ENCODE measurements at regions not wholly inside any gene's neighbourhood (a gene's known extent, or its start where the extent isn't known, plus 50 kb on each side); places are given as distances from the start of the nearest gene placed in this dataset.

GRCh38 chr15:99454941-99455788 lies 110.6 kb upstream of the MEF2A start:
- Histone ChIP-seq H3K27me3 (ENCODE audit: control insufficient read depth, insufficient read depth, low read length) (no peaks in the 10 kb centered on the region), H3K4me3 (ENCODE audit: low read length in 3 of 3) (no peak overlapping the region), H3K4me1 (ENCODE audit: control insufficient read depth in 2 of 3, insufficient read depth in 2 of 3, low read depth in 1 of 3, low read length in 3 of 3) (peaks cover 0 to 36% (median 13%) of the 10 kb centered on the region in 3 donors), H3K9ac (ENCODE audit: low read length in 3 of 3) (peak overlapping the region in 1 of 3 donors; percentile 66), H3K36me3 (ENCODE audit: control insufficient read depth in 2 of 3, insufficient read depth in 3 of 3, low read length in 3 of 3) (no peaks in the 10 kb centered on the region), H3K9me3 (ENCODE audit: control insufficient read depth in 2 of 3, insufficient read depth in 1 of 3, low read length in 3 of 3) (no peaks in the 10 kb centered on the region), H3K27ac (ENCODE audit: low read depth in 2 of 2, low read length in 2 of 2) (peak overlapping the region; percentile 86 to 89)
- FAIRE-seq: no peak
- intact Hi-C loops (cut with DNase I): no loop called here
- DNase-seq: peak in 4 of 5 donors; percentile 74 to 96 (median 84)
- no peak for TF ChIP-seq CTCF (IDR thresholded peaks at IDR 0.05; ENCODE audit: borderline replicate concordance, extremely low read depth, insufficient read depth)

- no peak for DNase-seq
- H3K9me3 ChIP-seq (ENCODE audit: control insufficient read depth in 2 of 3, insufficient read depth in 1 of 3, low read length in 3 of 3): no peaks in the 10 kb centered on the region
- no peak for TF ChIP-seq CTCF (IDR thresholded peaks at IDR 0.05; ENCODE audit: borderline replicate concordance, extremely low read depth, insufficient read depth)
- no peak for FAIRE-seq
- peaks cover 0 to 36% (median 13%) of the 10 kb centered on the region in 3 donors for H3K4me1 ChIP-seq (ENCODE audit: control insufficient read depth in 2 of 3, insufficient read depth in 2 of 3, low read depth in 1 of 3, low read length in 3 of 3)
- H3K9ac ChIP-seq (ENCODE audit: low read length in 3 of 3): no peak overlapping the region
- no peaks in the 10 kb centered on the region for H3K27me3 ChIP-seq (ENCODE audit: control insufficient read depth, insufficient read depth, low read length)
- H3K4me3 ChIP-seq (ENCODE audit: low read length in 3 of 3): no peak overlapping the region
- H3K36me3 ChIP-seq (ENCODE audit: control insufficient read depth in 2 of 3, insufficient read depth in 3 of 3, low read length in 3 of 3): no peaks in the 10 kb centered on the region
- peak overlapping the region in 1 of 2 donors; percentile 6 for H3K27ac ChIP-seq (ENCODE audit: low read depth in 2 of 2, low read length in 2 of 2)
- intact Hi-C loops (cut with DNase I): no loop called here
Measured at GRCh38 chr15:99455789-99456160, 110.0 kb upstream of the MEF2A start.

GRCh38 chr15:99464137-99464536 lies 101.6 kb upstream of the MEF2A start:
- Histone ChIP-seq H3K4me3 (ENCODE audit: low read length in 3 of 3) (no peak overlapping the region), H3K9ac (ENCODE audit: low read length in 3 of 3) (no peak overlapping the region), H3K27me3 (ENCODE audit: control insufficient read depth, insufficient read depth, low read length) (no peaks in the 10 kb centered on the region), H3K36me3 (ENCODE audit: control insufficient read depth in 2 of 3, insufficient read depth in 3 of 3, low read length in 3 of 3) (no peaks in the 10 kb centered on the region), H3K4me1 (ENCODE audit: control insufficient read depth in 2 of 3, insufficient read depth in 2 of 3, low read depth in 1 of 3, low read length in 3 of 3) (no peaks in the 10 kb centered on the region), H3K9me3 (ENCODE audit: control insufficient read depth in 2 of 3, insufficient read depth in 1 of 3, low read length in 3 of 3) (no peaks in the 10 kb centered on the region), H3K27ac (ENCODE audit: low read depth in 2 of 2, low read length in 2 of 2) (no peak overlapping the region)
- FAIRE-seq (no peak), DNase-seq (no peak)
- TF ChIP-seq CTCF (IDR thresholded peaks at IDR 0.05; ENCODE audit: borderline replicate concordance, extremely low read depth, insufficient read depth): no peak
- intact Hi-C loops (cut with DNase I): no loop called here
